HG02571 (cell line): ENCODE measurements at regions not wholly inside any gene's neighbourhood (a gene's known extent, or its start where the extent isn't known, plus 50 kb on each side); places are given as distances from the start of the nearest gene placed in this dataset.
"Not testable (repeated sequence)": the region's sequence is repeated elsewhere in the genome, so short reads cannot be mapped to it uniquely, and the experiment has no call there.

Source experiments
- ATAC-seq: cut with Tn5 transposase; IDR thresholded peaks from one replicate; pipeline ENCODE4 v1.9.1; 2021; ENCODE audit warnings: mild to moderate bottlenecking, moderate library complexity; ENCODE audit not compliant: unreplicated experiment

GRCh38 chr4:13761581-13761980, 134.1 kb upstream of the BOD1L1 start:
- ATAC-seq, result not testable (repeated sequence)

GRCh38 chr4:13762130-13762529, 134.6 kb upstream of the BOD1L1 start:
- ATAC-seq, result no peak

GRCh38 chr4:13763707-13764106, 136.2 kb upstream of the BOD1L1 start:
- ATAC-seq, result no peak

GRCh38 chr4:13765539-13765938, 138.0 kb upstream of the BOD1L1 start:
- ATAC-seq, result no peak

- no peak for ATAC-seq
Observed at GRCh38 chr4:13766761-13767540, 139.4 kb upstream of the BOD1L1 start.

- no peak for ATAC-seq
Observed at GRCh38 chr4:13777341-13777740, 149.8 kb upstream of the BOD1L1 start.

- ATAC-seq, result no peak
Observed at GRCh38 chr4:13778367-13778766, 150.8 kb upstream of the BOD1L1 start.

GRCh38 chr4:13782231-13782630, 154.7 kb upstream of the BOD1L1 start:
- ATAC-seq, result no peak

GRCh38 chr4:13783800-13784411, 156.4 kb upstream of the BOD1L1 start:
- ATAC-seq, result no peak

- no peak for ATAC-seq
Observed at GRCh38 chr4:13793020-13793710, 165.6 kb upstream of the BOD1L1 start.

GRCh38 chr4:13794819-13795565, 167.5 kb upstream of the BOD1L1 start:
- no peak for ATAC-seq

- ATAC-seq, result no peak
Observed at GRCh38 chr4:13797061-13797460, 169.5 kb upstream of the BOD1L1 start.

- no peak for ATAC-seq
Observed at GRCh38 chr4:13815231-13815630, 187.7 kb upstream of the BOD1L1 start.

GRCh38 chr4:13816472-13816871, 188.9 kb upstream of the BOD1L1 start:
- ATAC-seq, result no peak

GRCh38 chr4:13821522-13821921, 194.0 kb upstream of the BOD1L1 start:
- ATAC-seq, result no peak

GRCh38 chr4:13825822-13826221, 198.3 kb upstream of the BOD1L1 start:
- ATAC-seq, result not testable (repeated sequence)

GRCh38 chr4:13829457-13829856, 201.9 kb upstream of the BOD1L1 start:
- ATAC-seq, result no peak

GRCh38 chr4:13830449-13830848, 202.9 kb upstream of the BOD1L1 start:
- ATAC-seq, result no peak

- no peak for ATAC-seq
Observed at GRCh38 chr4:13833171-13833804, 205.8 kb upstream of the BOD1L1 start.

- no peak for ATAC-seq
Observed at GRCh38 chr4:13836946-13837912, 209.7 kb upstream of the BOD1L1 start.
